Mesothelial cell of epicardium (in vitro differentiated cells): ENCODE measurements at regions not wholly inside any gene's neighbourhood (a gene's known extent, or its start where the extent isn't known, plus 50 kb on each side); places are given as distances from the start of the nearest gene placed in this dataset.

ENCODE experiments used
- DNase-seq, 2 experiments: peaks; one replicate each; pipeline ENCODE4 v3.0.0; 2021; ENCODE audit warnings: low spot score in 2 of 2; ENCODE audit not compliant: unreplicated experiment in 2 of 2
- H3K27ac Mint-ChIP-seq: 2 replicates; pipeline ENCODE4 v1.8.0; 2021; ENCODE audit warnings: mixed read lengths
- H3K27me3 Mint-ChIP-seq: 2 replicates; pipeline ENCODE4 v1.8.0; 2021; ENCODE audit warnings: low read depth, mixed read lengths
- H3K36me3 Mint-ChIP-seq: 2 replicates; pipeline ENCODE4 v1.8.0; 2021; ENCODE audit warnings: mixed read lengths
- H3K4me1 Mint-ChIP-seq: 2 replicates; pipeline ENCODE4 v1.8.0; 2021; ENCODE audit warnings: mixed read lengths
- H3K4me3 Mint-ChIP-seq: 2 replicates; pipeline ENCODE4 v1.8.0; 2021; ENCODE audit warnings: mild to moderate bottlenecking, moderate library complexity, mixed read lengths
- H3K9me3 Mint-ChIP-seq: 2 replicates; pipeline ENCODE4 v1.8.0; 2021; ENCODE audit warnings: mixed read lengths
- TF ChIP-seq, protein P1 (sequence below): fragments of 200-600 bp; sonication (generic); IDR thresholded peaks from one replicate; pipeline ENCODE4 v1.5.0; 2021; ENCODE audit warnings: antibody characterized with exemption; ENCODE audit not compliant: unreplicated experiment

DNA sequence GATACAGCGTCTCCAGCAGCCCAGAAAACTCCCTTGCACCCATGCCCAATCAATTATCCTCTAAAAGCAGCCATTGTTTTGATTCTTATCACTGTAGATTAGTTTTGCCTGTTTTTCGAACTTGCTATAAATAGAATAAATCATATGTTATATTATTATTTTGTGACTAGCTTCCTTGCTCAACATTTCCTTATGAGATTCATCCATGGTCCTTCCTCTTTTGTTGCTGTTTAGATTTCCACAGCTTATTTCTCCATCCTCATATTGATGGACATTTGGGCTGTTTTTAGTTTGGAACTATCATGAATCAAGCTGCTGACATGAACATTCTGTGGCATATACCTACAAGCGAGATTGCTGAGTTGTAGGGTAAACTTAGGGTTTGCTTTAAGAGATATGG, 595.3 kb downstream of the BCOR start:
- TF ChIP-seq, protein P1, sequence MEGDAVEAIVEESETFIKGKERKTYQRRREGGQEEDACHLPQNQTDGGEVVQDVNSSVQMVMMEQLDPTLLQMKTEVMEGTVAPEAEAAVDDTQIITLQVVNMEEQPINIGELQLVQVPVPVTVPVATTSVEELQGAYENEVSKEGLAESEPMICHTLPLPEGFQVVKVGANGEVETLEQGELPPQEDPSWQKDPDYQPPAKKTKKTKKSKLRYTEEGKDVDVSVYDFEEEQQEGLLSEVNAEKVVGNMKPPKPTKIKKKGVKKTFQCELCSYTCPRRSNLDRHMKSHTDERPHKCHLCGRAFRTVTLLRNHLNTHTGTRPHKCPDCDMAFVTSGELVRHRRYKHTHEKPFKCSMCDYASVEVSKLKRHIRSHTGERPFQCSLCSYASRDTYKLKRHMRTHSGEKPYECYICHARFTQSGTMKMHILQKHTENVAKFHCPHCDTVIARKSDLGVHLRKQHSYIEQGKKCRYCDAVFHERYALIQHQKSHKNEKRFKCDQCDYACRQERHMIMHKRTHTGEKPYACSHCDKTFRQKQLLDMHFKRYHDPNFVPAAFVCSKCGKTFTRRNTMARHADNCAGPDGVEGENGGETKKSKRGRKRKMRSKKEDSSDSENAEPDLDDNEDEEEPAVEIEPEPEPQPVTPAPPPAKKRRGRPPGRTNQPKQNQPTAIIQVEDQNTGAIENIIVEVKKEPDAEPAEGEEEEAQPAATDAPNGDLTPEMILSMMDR, result no peak
- Mint-ChIP-seq H3K27me3 (no peaks in the 10 kb centered on the region), H3K9me3 (peaks cover 22% of the 10 kb centered on the region), H3K4me1 (peaks cover 9% of the 10 kb centered on the region), H3K36me3 (no peaks in the 10 kb centered on the region), H3K27ac (no peak overlapping the region), H3K4me3 (no peak overlapping the region)
- no peak for DNase-seq

DNA sequence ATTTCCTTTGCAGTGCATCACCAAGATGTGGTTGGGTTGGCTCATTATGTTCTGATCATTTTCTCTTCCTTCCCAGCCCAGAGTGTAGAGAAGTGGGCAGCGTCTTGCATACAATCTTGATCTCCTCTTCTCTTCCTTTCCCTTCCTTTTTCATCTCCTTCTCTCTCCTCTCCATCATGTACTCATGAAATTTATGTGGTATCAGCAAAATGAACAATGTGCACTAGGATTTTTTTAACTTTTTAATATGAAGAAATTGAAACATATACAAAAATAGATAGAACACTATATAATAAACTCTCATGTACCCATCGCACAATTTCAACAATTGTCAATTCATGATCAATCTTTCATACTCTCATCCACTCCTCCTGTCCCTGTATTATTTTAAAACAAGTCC, 593.5 kb downstream of the BCOR start:
- Mint-ChIP-seq H3K9me3 (peaks cover 29% of the 10 kb centered on the region), H3K27me3 (no peaks in the 10 kb centered on the region), H3K4me1 (peaks cover 9% of the 10 kb centered on the region), H3K4me3 (no peak overlapping the region), H3K36me3 (no peaks in the 10 kb centered on the region), H3K27ac (no peak overlapping the region)
- DNase-seq, result no peak
- TF ChIP-seq, protein P1, result no peak

DNA sequence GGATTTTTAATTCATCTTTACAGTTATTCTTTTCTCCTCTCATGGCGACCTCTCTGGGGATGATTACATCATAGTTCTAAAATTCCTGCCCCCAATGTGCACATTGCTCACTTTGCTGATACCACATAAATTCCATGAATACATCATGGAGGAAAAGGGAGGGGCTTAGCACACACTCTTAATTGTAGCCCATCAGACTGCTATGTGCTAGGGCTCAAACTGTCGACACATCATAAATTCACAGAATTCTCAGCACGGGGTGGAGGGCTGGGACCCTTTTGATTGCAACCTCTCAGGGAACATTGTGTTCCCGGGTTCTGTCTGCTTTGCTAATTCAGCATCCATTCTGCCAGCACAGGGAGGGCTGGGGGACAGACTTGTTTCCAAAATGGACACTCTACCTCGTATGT, 592.9 kb downstream of the BCOR start:
- TF ChIP-seq, protein P1, result no peak

DNA sequence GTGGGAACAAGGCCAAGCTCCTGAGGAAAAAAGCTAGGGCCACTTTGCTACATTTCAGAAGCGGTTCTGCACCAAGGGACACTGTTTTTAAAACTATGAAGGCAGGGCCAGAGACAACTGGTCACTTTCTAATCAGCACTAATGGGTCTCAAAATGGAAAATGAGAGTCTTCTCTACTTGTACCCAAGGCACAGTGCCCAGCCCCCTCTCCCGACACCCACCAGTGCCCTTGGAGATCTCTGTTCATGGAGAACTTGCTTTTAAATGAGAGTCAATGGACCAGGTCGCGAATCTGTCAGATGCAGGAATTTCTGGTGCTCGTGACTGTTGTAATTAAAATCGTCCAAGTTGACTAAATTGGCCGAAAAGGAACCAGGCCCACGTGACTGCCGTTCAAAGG, 591.6 kb downstream of the BCOR start:
- Mint-ChIP-seq H3K27ac (no peak overlapping the region), H3K27me3 (no peaks in the 10 kb centered on the region), H3K9me3 (peaks cover 33% of the 10 kb centered on the region), H3K36me3 (no peaks in the 10 kb centered on the region), H3K4me3 (no peak overlapping the region), H3K4me1 (peaks cover 9% of the 10 kb centered on the region)
- TF ChIP-seq, protein P1, result no peak
- DNase-seq, result no peak

More for the DNA sequence above, 592.9 kb downstream of the BCOR start:
- no peak for DNase-seq
- Mint-ChIP-seq H3K36me3 (no peaks in the 10 kb centered on the region), H3K4me3 (no peak overlapping the region), H3K27me3 (no peaks in the 10 kb centered on the region), H3K9me3 (peaks cover 29% of the 10 kb centered on the region), H3K4me1 (peaks cover 9% of the 10 kb centered on the region), H3K27ac (no peak overlapping the region)

DNA sequence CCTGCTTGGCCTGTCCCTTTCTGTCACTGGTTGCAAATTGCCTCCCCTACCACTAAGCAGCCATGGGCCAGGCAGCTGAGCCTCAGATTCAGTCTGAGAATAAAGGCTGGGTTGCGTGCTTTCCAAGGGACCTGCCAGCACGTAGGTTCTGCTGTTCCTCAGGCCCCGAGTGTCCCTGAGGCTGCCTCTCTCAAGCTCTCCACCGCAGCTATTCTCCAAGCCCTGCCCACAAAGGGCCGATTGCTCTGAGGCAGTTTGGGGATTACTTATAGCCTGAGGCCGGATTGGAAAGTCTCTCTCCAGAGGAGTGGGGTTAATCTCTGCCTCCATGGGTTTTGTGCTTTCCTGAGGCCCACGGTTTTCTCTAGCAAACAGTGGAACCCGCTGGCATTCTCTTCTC, 590.7 kb downstream of the BCOR start:
- H3K36me3 Mint-ChIP-seq, result no peaks in the 10 kb centered on the region
- peaks cover 9% of the 10 kb centered on the region for H3K4me1 Mint-ChIP-seq
- no peak for DNase-seq
- no peak overlapping the region for H3K27ac Mint-ChIP-seq
- H3K4me3 Mint-ChIP-seq, result no peak overlapping the region
- TF ChIP-seq, protein P1, result no peak
- H3K27me3 Mint-ChIP-seq, result no peaks in the 10 kb centered on the region
- peaks cover 30% of the 10 kb centered on the region for H3K9me3 Mint-ChIP-seq
